Osteoblast (primary cell): ENCODE measurements at regions not wholly inside any gene's neighbourhood (a gene's known extent, or its start where the extent isn't known, plus 50 kb on each side); places are given as distances from the start of the nearest gene placed in this dataset.

Experiments used
- DNase-seq: peaks from one replicate; pipeline ENCODE4 v3.0.0; 2011; ENCODE audit warnings: low spot score, mixed read lengths; ENCODE audit not compliant: insufficient read length; ENCODE audit errors: missing footprints
- H2AFZ ChIP-seq: 2 replicates; pipeline ENCODE4 v1.6.0; 2011; ENCODE audit warnings: mild to moderate bottlenecking, low read length
- H3K27ac ChIP-seq: 2 replicates; pipeline ENCODE4 v1.5.1; 2011; ENCODE audit warnings: mild to moderate bottlenecking, low read depth, low read length, moderate library complexity
- H3K27me3 ChIP-seq: 2 replicates; pipeline ENCODE4 v1.6.0; 2012; ENCODE audit warnings: mild to moderate bottlenecking, control low read depth, inconsistent platforms, low read length, moderate library complexity; ENCODE audit not compliant: insufficient read depth
- H3K36me3 ChIP-seq: 2 replicates; pipeline ENCODE4 v1.5.1; 2011; ENCODE audit warnings: mild to moderate bottlenecking, low read length, control low read depth, moderate library complexity; ENCODE audit not compliant: insufficient read depth
- H3K4me1 ChIP-seq: 2 replicates; pipeline ENCODE4 v1.5.1; 2011; ENCODE audit warnings: mild to moderate bottlenecking, low read length, control low read depth, moderate library complexity; ENCODE audit not compliant: insufficient read depth
- H3K4me2 ChIP-seq: 2 replicates; pipeline ENCODE4 v1.6.0; 2011; ENCODE audit warnings: mild to moderate bottlenecking, low read length; ENCODE audit not compliant: insufficient read depth
- H3K4me3 ChIP-seq: fragments of 200-600 bp; sonication (generic); 3 replicates; pipeline ENCODE4 v1.5.1; 2012; ENCODE audit warnings: mild to moderate bottlenecking, low read length, inconsistent platforms; ENCODE audit not compliant: insufficient read depth
- H3K79me2 ChIP-seq: 2 replicates; pipeline ENCODE4 v1.6.0; 2012; ENCODE audit warnings: mild to moderate bottlenecking, low read length, control low read depth, inconsistent platforms; ENCODE audit not compliant: insufficient read depth
- H3K9me3 ChIP-seq: 2 replicates; pipeline ENCODE4 v1.5.1; 2011; ENCODE audit warnings: low read depth, low read length, control low read depth
- H4K20me1 ChIP-seq: 2 replicates; pipeline ENCODE4 v1.6.0; 2012; ENCODE audit warnings: mild to moderate bottlenecking, low read length, control low read depth; ENCODE audit not compliant: insufficient read depth
- CTCF ChIP-seq: IDR thresholded peaks from 2 replicates; pipeline ENCODE4 v1.5.1; 2011; ENCODE audit warnings: mild to moderate bottlenecking, low read depth, low read length, moderate library complexity; ENCODE audit errors: extremely low read depth

- Histone ChIP-seq H3K27ac (no peak overlapping the region), H3K27me3 (no peaks in the 10 kb centered on the region), H2AFZ (no peak overlapping the region), H3K9me3 (no peaks in the 10 kb centered on the region), H3K4me1 (peaks cover 13% of the 10 kb centered on the region), H3K4me3 (no peak overlapping the region), H4K20me1 (no peaks in the 10 kb centered on the region), H3K4me2 (no peak overlapping the region), H3K36me3 (no peaks in the 10 kb centered on the region), H3K79me2 (no peaks in the 10 kb centered on the region)
- no peak for DNase-seq
- TF ChIP-seq CTCF = no peak
Observed at GRCh38 chr9:111158999-111159398, 120.7 kb upstream of the LPAR1 start.

- H3K4me1 ChIP-seq = peaks cover 10% of the 10 kb centered on the region
- no peaks in the 10 kb centered on the region for H3K27me3 ChIP-seq
- H3K4me2 ChIP-seq = no peak overlapping the region
- H3K9me3 ChIP-seq = no peaks in the 10 kb centered on the region
- DNase-seq = no peak
- TF ChIP-seq CTCF = no peak
- no peak overlapping the region for H2AFZ ChIP-seq
- no peaks in the 10 kb centered on the region for H3K36me3 ChIP-seq
- no peak overlapping the region for H3K27ac ChIP-seq
- H3K79me2 ChIP-seq = no peaks in the 10 kb centered on the region
- no peaks in the 10 kb centered on the region for H4K20me1 ChIP-seq
- no peak overlapping the region for H3K4me3 ChIP-seq
Observed at GRCh38 chr9:111158363-111158762, 120.1 kb upstream of the LPAR1 start.

GRCh38 chr9:111154081-111154562 lies 115.9 kb upstream of the LPAR1 start:
- H3K9me3 ChIP-seq = no peaks in the 10 kb centered on the region
- H3K79me2 ChIP-seq = no peaks in the 10 kb centered on the region
- no peak for DNase-seq
- no peaks in the 10 kb centered on the region for H3K4me1 ChIP-seq
- no peaks in the 10 kb centered on the region for H3K27me3 ChIP-seq
- no peak for TF ChIP-seq CTCF
- no peaks in the 10 kb centered on the region for H3K36me3 ChIP-seq
- no peak overlapping the region for H3K4me2 ChIP-seq
- no peak overlapping the region for H3K4me3 ChIP-seq
- H3K27ac ChIP-seq = no peak overlapping the region
- no peaks in the 10 kb centered on the region for H4K20me1 ChIP-seq
- H2AFZ ChIP-seq = no peak overlapping the region

- DNase-seq = no peak
- TF ChIP-seq CTCF = no peak
- no peaks in the 10 kb centered on the region for H4K20me1 ChIP-seq
- peaks cover 5% of the 10 kb centered on the region for H3K4me1 ChIP-seq
- no peaks in the 10 kb centered on the region for H3K9me3 ChIP-seq
- no peak overlapping the region for H2AFZ ChIP-seq
- no peaks in the 10 kb centered on the region for H3K36me3 ChIP-seq
- no peak overlapping the region for H3K27ac ChIP-seq
- H3K79me2 ChIP-seq = no peaks in the 10 kb centered on the region
- H3K27me3 ChIP-seq = no peaks in the 10 kb centered on the region
- no peak overlapping the region for H3K4me2 ChIP-seq
- no peak overlapping the region for H3K4me3 ChIP-seq
Observed at GRCh38 chr9:111152614-111153406, 114.5 kb upstream of the LPAR1 start.
